ENCODE measurements at regions not wholly inside any gene's neighbourhood (a gene's known extent, or its start where the extent isn't known, plus 50 kb on each side); places are given as distances from the start of the nearest gene placed in this dataset.
"Not testable (repeated sequence)": the region's sequence is repeated elsewhere in the genome, so short reads cannot be mapped to it uniquely, and the experiment has no call there.

GRCh38 chr7:81433206-81433605 is 336.6 kb downstream of the HGF start:
- peak; percentile 27 for DNase-seq

GRCh38 chr7:81430761-81431160 is 339.1 kb downstream of the HGF start:
- no peak for DNase-seq

GRCh38 chr7:81430150-81430549 is 339.7 kb downstream of the HGF start:
- no peak for DNase-seq

- DNase-seq: no peak
These were observed 342.4 kb downstream of the HGF start for GRCh38 chr7:81427461-81427860.

GRCh38 chr7:81420526-81421226 is 349.2 kb downstream of the HGF start:
- DNase-seq: no peak

GRCh38 chr7:81419731-81420130 is 350.1 kb downstream of the HGF start:
- DNase-seq: no peak

GRCh38 chr7:81416659-81417058 is 353.2 kb downstream of the HGF start:
- no peak for DNase-seq

- peak; percentile 56 for DNase-seq
These were observed 354.7 kb downstream of the HGF start for GRCh38 chr7:81415181-81415580.

- DNase-seq: no peak
These were observed 355.4 kb downstream of the HGF start for GRCh38 chr7:81414411-81414810.

GRCh38 chr7:81410471-81411117 is 359.3 kb downstream of the HGF start:
- DNase-seq: no peak

GRCh38 chr7:81408728-81409127 is 361.1 kb downstream of the HGF start:
- no peak for DNase-seq

- no peak for DNase-seq
These were observed 362.8 kb downstream of the HGF start for GRCh38 chr7:81407094-81407493.

- DNase-seq: no peak
These were observed 365.2 kb downstream of the HGF start for GRCh38 chr7:81404669-81405068.

- DNase-seq: peak; percentile 12
These were observed 367.6 kb downstream of the HGF start for GRCh38 chr7:81402227-81402626.

GRCh38 chr7:81399471-81399870 is 370.4 kb downstream of the HGF start:
- no peak for DNase-seq

- no peak for DNase-seq
These were observed 375.8 kb downstream of the HGF start for GRCh38 chr7:81394029-81394428.

- DNase-seq: no peak
These were observed 376.8 kb downstream of the HGF start for GRCh38 chr7:81393018-81393417.

GRCh38 chr7:81385370-81385769 is 384.5 kb downstream of the HGF start:
- no peak for DNase-seq

GRCh38 chr7:81383846-81384245 is 386.0 kb downstream of the HGF start:
- no peak for DNase-seq

- DNase-seq: not testable (repeated sequence)
These were observed 395.2 kb downstream of the HGF start for GRCh38 chr7:81374641-81375040.

- DNase-seq: no peak
These were observed 399.0 kb downstream of the HGF start for GRCh38 chr7:81370822-81371221.

GRCh38 chr7:81367326-81367931 is 402.4 kb downstream of the HGF start:
- peak; percentile 80 for DNase-seq

- DNase-seq: peak; percentile 68
These were observed 403.3 kb downstream of the HGF start for GRCh38 chr7:81366546-81366945.

- DNase-seq: no peak
These were observed 408.0 kb downstream of the HGF start for GRCh38 chr7:81361769-81362312.
